ENCODE measurements at regions not wholly inside any gene's neighbourhood (a gene's known extent, or its start where the extent isn't known, plus 50 kb on each side); places are given as distances from the start of the nearest gene placed in this dataset.

- TF ChIP-seq, protein P1, sequence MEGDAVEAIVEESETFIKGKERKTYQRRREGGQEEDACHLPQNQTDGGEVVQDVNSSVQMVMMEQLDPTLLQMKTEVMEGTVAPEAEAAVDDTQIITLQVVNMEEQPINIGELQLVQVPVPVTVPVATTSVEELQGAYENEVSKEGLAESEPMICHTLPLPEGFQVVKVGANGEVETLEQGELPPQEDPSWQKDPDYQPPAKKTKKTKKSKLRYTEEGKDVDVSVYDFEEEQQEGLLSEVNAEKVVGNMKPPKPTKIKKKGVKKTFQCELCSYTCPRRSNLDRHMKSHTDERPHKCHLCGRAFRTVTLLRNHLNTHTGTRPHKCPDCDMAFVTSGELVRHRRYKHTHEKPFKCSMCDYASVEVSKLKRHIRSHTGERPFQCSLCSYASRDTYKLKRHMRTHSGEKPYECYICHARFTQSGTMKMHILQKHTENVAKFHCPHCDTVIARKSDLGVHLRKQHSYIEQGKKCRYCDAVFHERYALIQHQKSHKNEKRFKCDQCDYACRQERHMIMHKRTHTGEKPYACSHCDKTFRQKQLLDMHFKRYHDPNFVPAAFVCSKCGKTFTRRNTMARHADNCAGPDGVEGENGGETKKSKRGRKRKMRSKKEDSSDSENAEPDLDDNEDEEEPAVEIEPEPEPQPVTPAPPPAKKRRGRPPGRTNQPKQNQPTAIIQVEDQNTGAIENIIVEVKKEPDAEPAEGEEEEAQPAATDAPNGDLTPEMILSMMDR (IDR thresholded peaks at IDR 0.05; ENCODE audit: control extremely low read depth, extremely low read depth, low read depth, missing control alignments) = no peak
- DNase-seq (ENCODE audit: extremely low spot score) = no peak
- CTCF ChIA-PET = no interaction called here
- POLR2A ChIA-PET = no interaction called here
These were observed 399.9 kb downstream of the GASK1B start for GRCh38 chr4:157772907-157773306.

DNA sequence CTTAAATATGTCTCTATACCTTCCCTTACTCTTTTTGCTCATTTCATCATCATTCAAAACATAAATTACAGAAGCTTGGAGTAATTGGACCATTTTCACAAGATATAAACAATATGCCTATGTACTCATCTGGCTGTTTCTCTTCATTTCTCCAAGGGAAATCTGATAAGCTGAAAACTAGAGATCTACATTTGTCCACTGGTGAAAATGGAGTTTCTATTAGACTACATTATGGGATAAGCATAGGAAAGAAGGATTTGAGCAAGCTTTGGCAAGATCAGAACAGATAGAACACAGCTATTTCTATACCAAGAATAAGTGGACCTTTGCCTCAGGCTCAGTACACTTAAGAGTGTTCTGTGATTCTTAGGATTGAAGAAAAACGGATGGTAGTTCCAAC, 404.4 kb downstream of the GASK1B start:
- POLR2A ChIA-PET = no interaction called here
- DNase-seq (ENCODE audit: extremely low spot score) = no peak
- TF ChIP-seq, protein P1 (IDR thresholded peaks at IDR 0.05; ENCODE audit: control extremely low read depth, extremely low read depth, low read depth, missing control alignments) = no peak
- CTCF ChIA-PET = interaction anchor here (1.3 to 1.9 kb wide), 3 partner anchors 11 to 25 kb away, joined by 3 to 5 read pairs (median 4); no protein-coding TSS in a partner anchor

DNA sequence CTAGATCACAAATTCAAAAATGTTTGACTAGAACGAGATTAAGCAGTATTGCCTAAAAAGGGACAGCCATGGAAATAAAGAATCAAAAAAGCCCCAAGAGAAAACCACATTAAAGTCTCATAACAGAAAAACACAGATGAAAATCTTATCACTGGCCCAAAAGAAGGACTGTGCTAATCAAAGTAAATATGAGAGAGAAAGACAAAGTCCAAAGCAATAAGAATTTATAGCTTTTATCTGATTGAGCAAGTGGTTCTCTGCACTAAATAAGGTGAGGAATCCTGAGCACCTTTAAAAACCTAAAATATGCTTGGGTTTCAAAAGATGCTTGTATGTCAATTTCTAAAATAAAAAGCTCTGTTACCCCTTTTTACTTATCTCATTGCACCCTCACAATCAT, 409.3 kb downstream of the GASK1B start:
- no peak for DNase-seq (ENCODE audit: extremely low spot score)
- ChIA-PET POLR2A (no interaction called here), CTCF (interaction anchor here (1.0 kb wide), 1 partner anchor 17 kb away, joined by 3 read pairs; no protein-coding TSS in a partner anchor)
- TF ChIP-seq, protein P1 (IDR thresholded peaks at IDR 0.05; ENCODE audit: control extremely low read depth, extremely low read depth, low read depth, missing control alignments) = no peak

- ChIA-PET POLR2A (no interaction called here), CTCF (interaction anchor here (1.4 kb wide), 1 partner anchor 15 kb away, joined by 3 read pairs; no protein-coding TSS in a partner anchor)
- no peak for DNase-seq (ENCODE audit: extremely low spot score)
- TF ChIP-seq, protein P1 (IDR thresholded peaks at IDR 0.05; ENCODE audit: control extremely low read depth, extremely low read depth, low read depth, missing control alignments) = no peak
These were observed 418.4 kb downstream of the GASK1B start for GRCh38 chr4:157754410-157754809.

DNA sequence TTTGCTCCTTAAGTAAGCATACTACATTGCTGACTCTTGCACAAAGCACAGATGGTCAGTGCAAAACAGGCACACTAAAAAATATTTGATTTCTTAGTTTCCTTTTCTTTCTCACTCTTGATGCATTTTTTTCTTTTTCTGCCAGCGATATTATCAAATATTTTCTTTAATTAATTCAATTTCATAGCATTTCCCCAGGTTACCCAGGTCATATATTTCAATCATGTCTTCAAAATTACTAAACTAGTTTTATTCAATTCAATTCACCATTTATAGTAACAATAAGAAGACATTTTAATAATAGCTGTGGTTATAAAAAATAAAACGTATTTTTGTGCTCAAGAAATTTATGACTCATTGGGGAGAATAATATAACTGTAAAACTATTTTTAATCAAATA, 421.2 kb downstream of the GASK1B start:
- DNase-seq (ENCODE audit: extremely low spot score) = no peak
- TF ChIP-seq, protein P1 (IDR thresholded peaks at IDR 0.05; ENCODE audit: control extremely low read depth, extremely low read depth, low read depth, missing control alignments) = no peak
- CTCF ChIA-PET = interaction anchor here (1.3 kb wide), 1 partner anchor 17 kb away, joined by 3 read pairs; no protein-coding TSS in a partner anchor
- POLR2A ChIA-PET = no interaction called here

DNA sequence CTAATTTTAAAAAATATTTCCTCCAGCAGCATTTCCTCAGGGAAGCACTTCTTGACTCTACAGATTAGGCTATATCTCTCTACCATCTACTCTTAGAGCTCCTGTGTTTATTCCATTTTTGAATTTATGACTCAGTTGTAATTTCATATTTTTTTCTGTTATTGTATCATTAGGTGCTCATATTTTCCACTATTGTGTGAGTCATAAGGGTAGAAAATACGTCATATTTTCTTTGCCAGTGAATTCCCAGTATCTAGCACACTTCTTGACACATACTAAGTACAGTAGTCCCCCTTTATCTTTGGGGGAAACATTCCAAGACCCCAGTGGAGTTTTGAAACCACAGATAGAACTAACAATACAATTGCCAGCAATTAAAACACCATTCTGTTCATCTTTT, 431.2 kb downstream of the GASK1B start:
- ChIA-PET POLR2A (no interaction called here), CTCF (interaction anchor here (1.1 kb wide), 1 partner anchor 27 kb away, joined by 3 read pairs; no protein-coding TSS in a partner anchor)
- TF ChIP-seq, protein P1 (IDR thresholded peaks at IDR 0.05; ENCODE audit: control extremely low read depth, extremely low read depth, low read depth, missing control alignments) = no peak
- DNase-seq (ENCODE audit: extremely low spot score) = no peak

- TF ChIP-seq, protein P1 (IDR thresholded peaks at IDR 0.05; ENCODE audit: control extremely low read depth, extremely low read depth, low read depth, missing control alignments) = no peak
- no peak for DNase-seq (ENCODE audit: extremely low spot score)
- CTCF ChIA-PET = no interaction called here
- POLR2A ChIA-PET = no interaction called here
These were observed 433.6 kb downstream of the GASK1B start for GRCh38 chr4:157739242-157739641.

Measured in GM10248 (cell line).